NCI-H1436 (cell line): ENCODE measurements at regions not wholly inside any gene's neighbourhood (a gene's known extent, or its start where the extent isn't known, plus 50 kb on each side); places are given as distances from the start of the nearest gene placed in this dataset.
"Not testable (repeated sequence)": the region's sequence is repeated elsewhere in the genome, so short reads cannot be mapped to it uniquely, and the experiment has no call there.

Source experiments
- DNase-seq: peaks from one replicate; lab custom pipeline; 2025; lab: John Stamatoyannopoulos, UW

GRCh38 chr13:79187917-79188690 is 218.0 kb downstream of the RBM26 start:
- peak; percentile 5 for DNase-seq

GRCh38 chr13:79185580-79185979 is 220.5 kb downstream of the RBM26 start:
- no peak for DNase-seq

GRCh38 chr13:79183231-79183630 is 222.8 kb downstream of the RBM26 start:
- no peak for DNase-seq

GRCh38 chr13:79173691-79174090 is 232.4 kb downstream of the RBM26 start:
- not testable (repeated sequence) for DNase-seq

- not testable (repeated sequence) for DNase-seq
These were observed 233.1 kb downstream of the RBM26 start for GRCh38 chr13:79172924-79173323.

- DNase-seq = peak; percentile 52
These were observed 234.7 kb downstream of the RBM26 start for GRCh38 chr13:79171141-79172061.

GRCh38 chr13:79160818-79161217 is 245.2 kb downstream of the RBM26 start:
- no peak for DNase-seq

GRCh38 chr13:79155883-79156282 is 250.2 kb downstream of the RBM26 start:
- DNase-seq = no peak

- DNase-seq = no peak
These were observed 256.8 kb downstream of the RBM26 start for GRCh38 chr13:79149210-79149609.

GRCh38 chr13:79141082-79141481 is 265.0 kb downstream of the RBM26 start:
- no peak for DNase-seq

- no peak for DNase-seq
These were observed 277.9 kb downstream of the RBM26 start for GRCh38 chr13:79128158-79128557.

- no peak for DNase-seq
These were observed 279.3 kb downstream of the RBM26 start for GRCh38 chr13:79126706-79127105.

- no peak for DNase-seq
These were observed 281.9 kb downstream of the RBM26 start for GRCh38 chr13:79124183-79124582.

GRCh38 chr13:79121286-79121685 is 284.8 kb downstream of the RBM26 start:
- DNase-seq = no peak

- DNase-seq = no peak
These were observed 286.4 kb downstream of the RBM26 start for GRCh38 chr13:79119578-79120107.

GRCh38 chr13:79112016-79112415 is 294.0 kb downstream of the RBM26 start:
- DNase-seq = no peak

- DNase-seq = peak; percentile 5
These were observed 297.0 kb downstream of the RBM26 start for GRCh38 chr13:79108914-79109643.

- no peak for DNase-seq
These were observed 307.5 kb downstream of the RBM26 start for GRCh38 chr13:79098596-79098995.

- DNase-seq = no peak
These were observed 308.9 kb downstream of the RBM26 start for GRCh38 chr13:79097201-79097600.

GRCh38 chr13:79096099-79096498 is 310.0 kb downstream of the RBM26 start:
- DNase-seq = no peak

GRCh38 chr13:79090552-79091124 is 315.4 kb downstream of the RBM26 start:
- DNase-seq = no peak
